HG02642 (cell line): ENCODE measurements at regions not wholly inside any gene's neighbourhood (a gene's known extent, or its start where the extent isn't known, plus 50 kb on each side); places are given as distances from the start of the nearest gene placed in this dataset.
A peak's percentile ranks its signal among the peaks of the same experiment; 100 is the strongest.

Experiments used
- ATAC-seq: cut with Tn5 transposase; IDR thresholded peaks from one replicate; pipeline ENCODE4 v1.9.1; 2021; ENCODE audit warnings: mild to moderate bottlenecking; ENCODE audit not compliant: unreplicated experiment, poor library complexity

DNA sequence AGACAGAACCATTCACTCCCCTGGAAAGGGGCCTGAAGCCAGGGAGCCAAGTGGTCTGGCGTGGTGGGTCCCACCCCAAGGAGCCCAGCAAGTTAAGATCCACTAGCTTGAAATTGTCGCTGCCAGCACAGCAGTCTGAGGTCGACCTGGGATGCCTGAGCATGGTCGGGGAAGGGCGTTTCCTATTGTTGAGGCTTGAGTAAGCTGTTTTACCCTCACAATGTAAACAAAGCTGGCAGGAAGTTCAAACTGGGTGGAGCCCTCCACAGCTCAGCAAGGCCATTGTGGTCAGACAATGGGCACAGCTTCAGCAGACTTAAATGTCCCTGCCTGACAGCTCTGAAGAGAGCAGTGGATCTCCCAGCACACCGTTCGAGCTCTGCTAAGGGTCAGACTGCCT, 195.6 kb upstream of the DACH1 start:
- ATAC-seq, result no peak

- no peak for ATAC-seq
Observed at GRCh38 chr13:72061613-72062012, 194.6 kb upstream of the DACH1 start.

- no peak for ATAC-seq
Observed at GRCh38 chr13:72050251-72050650, 183.2 kb upstream of the DACH1 start.

GRCh38 chr13:72043366-72043765, 176.4 kb upstream of the DACH1 start:
- no peak for ATAC-seq

DNA sequence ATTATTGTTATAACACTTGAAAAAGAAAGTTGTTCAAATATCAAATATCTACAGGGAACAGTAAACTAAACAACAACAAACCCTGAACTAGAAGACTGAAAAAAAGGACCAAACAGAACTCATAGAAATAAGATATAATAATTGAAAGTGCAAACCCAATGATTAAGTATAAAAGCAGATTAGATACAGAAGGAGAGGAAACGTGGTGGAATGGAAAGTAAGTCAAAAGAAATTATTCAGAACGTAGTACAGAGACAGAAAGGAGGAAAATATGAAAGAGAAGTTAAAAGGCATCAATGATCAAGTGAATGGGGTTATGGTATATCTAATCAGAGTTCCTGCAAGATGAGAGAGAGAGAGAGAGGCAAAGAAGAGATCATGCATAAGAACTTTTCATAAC, 174.2 kb upstream of the DACH1 start:
- ATAC-seq, result no peak

DNA sequence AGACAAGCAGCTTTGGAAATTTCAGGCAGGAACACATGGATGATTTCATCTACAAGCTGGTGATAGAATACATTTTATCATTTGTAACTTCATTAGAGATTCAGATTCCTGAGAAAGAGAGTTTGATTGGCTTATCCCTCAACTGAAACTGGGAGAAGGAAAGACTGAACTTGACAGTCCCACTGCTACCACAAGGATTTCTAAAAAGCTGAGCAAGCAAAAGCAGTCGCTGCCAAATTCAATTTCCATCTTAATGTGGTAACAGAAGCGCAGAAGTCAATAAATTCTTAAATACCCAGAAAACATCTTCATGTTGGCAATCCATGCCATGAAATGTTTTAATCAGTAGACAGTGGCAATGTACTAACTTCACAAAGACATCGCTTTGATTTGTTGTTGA, 172.1 kb upstream of the DACH1 start:
- ATAC-seq, result no peak

DNA sequence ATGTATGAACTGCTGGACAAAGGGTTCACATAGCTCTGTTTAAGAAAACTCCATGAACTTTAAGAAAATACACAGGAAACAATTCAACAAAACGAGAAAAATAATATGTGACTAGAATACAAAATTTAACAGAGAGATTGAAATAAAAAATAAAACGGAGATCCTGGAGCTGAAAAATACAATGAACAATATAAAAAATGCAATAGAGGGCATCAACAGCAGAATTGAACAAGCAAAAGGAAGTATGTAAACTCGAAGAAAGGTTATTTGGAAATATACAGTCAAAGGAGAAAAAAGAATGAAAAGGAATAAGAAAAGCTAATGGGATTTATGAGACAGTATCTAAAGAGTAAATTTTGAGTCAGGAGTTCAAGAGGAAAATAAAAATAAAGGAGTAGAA, 163.0 kb upstream of the DACH1 start:
- no peak for ATAC-seq

GRCh38 chr13:72025836-72026235, 158.8 kb upstream of the DACH1 start:
- ATAC-seq, result no peak

DNA sequence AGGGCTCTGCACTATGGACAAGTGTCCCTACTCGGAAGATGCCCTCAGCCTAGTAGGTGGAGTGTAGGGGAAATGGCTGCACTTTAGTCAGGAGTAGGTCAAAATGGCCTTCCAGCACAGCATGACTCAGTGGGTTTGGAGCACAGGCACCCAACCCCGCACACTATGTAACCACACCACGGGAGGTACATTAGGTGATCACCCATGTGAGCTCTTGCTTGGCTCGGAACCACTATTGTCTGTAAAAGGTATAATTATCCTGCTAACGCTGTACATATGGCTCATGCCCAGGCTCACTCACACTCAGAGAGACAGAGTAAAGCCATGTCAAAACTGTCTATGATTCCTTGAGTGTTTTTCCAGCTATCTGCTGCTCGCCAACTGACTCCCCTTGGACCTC, 156.9 kb upstream of the DACH1 start:
- ATAC-seq, result no peak

GRCh38 chr13:72005455-72005854, 138.5 kb upstream of the DACH1 start:
- no peak for ATAC-seq

GRCh38 chr13:72004784-72005374, 137.9 kb upstream of the DACH1 start:
- no peak for ATAC-seq

DNA sequence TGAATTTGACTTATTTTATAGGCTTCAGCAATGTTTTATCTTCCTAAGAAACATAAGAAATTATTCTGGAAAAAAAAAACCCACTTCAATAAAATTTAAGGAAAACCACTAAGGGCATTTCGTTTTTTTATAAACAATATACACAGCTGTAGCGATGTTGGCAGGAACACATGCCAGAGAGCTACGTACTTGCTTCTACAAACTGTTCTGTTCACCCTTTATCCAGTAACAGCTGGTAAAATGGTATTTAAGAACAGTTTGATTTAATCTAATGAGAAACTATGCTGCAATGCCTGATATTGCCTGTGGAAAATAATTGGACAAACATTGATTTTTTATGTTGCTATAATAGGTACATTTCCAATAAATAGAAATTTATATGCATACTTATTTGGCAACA, 137.2 kb upstream of the DACH1 start:
- no peak for ATAC-seq

DNA sequence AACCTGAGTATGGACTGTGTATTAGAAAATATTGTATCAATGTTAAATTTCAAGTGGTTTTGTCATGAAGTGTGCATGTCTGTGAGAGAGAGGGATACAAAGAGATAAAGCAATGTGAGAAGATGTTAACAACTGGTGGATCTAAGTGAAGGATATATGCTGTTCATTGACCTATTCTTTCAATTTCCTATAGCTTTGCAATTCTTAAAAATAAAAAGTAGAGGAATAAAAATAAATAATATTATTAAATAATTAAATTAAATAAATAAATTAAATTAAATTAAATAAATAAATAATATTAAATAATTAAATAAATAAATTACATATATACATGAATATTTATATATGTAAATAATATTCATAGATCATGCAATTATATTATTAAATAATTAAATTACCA, 131.2 kb upstream of the DACH1 start:
- no peak for ATAC-seq

- ATAC-seq, result peak; percentile 58
Observed at GRCh38 chr13:71979616-71980015, 112.6 kb upstream of the DACH1 start.

DNA sequence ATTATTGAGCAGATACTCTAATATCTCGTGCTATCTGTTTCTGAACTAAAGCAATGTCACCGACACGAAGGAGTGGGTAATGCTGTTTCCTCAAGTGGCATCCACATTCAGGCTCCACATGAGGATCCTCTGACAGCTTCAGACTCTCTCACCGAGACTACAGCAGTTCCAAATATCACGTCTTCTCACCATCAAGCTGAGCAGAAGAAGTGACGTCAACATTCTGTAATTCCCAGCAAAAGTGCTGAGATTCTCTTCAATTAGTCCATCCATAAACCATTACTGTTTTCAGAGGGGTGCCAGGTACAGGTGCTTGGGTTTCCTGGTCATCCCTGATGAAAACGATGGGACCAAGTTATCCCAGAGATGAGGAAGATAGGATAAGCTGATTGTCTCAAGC, 110.0 kb upstream of the DACH1 start:
- ATAC-seq, result no peak

DNA sequence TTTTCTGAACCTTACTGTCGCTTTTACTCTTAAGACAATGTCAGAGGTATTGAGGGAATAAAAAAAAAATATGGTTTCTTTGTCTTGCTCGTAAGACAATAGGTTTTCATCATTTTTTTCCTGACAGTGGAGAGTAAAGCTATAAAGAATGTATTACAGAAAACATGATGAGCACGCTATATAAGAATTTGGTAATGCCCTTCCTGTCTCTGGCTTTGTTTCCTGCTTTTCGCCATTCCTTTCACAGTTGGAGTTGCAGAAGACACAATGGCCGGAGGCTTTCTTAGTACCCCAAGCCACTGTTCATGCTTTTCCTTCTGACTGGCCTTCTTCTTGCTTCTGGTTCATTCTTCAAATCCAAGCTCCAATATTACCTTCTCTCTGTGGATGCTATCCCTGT, 101.0 kb upstream of the DACH1 start:
- ATAC-seq, result no peak

DNA sequence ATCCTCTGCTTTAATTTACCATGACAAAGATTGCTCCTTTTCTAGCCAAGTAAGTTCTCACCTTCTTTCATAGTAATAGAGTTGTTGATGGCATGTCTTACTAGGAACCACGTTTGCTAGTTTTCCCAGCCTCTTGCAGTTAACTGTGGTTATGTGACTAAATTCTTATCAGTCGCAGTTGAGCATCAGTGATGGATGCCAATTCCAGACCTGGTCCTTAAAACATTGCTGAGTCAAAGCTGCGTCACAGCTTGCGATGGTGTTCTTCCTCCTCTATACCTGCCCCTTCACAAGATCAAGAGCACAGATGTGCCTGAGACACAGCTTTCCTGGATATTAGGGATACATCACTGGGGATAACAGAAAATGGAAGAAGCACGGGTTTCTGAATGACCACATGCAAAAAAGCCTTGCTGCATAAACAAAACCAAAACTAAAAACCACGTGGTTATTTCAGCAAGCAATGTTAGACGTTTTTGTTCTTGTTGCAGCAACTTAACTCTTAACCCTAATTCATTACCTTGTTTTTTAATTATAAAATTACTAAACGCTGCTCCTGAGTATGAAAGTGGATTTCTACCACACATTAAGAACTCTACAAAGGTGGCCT, 97.6 kb upstream of the DACH1 start:
- ATAC-seq, result no peak

DNA sequence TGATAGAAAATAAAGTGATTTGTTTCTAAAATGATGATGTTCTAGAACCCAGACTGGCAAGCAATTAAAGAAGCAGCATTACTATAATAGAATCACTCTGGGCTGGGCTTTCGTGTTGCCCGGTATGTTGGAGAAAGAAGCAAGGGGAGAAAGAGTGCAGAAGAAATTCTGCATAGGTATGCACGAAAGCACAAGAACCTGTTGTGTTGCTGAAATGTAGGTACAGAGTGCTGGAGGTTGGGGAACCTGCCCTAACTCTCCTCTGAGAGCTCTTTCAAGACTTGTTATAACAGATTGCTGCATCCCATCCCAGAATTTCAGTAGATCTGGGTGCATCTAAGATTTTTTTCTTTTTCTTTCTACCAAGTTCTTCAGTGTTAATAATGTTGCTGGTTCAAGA, 95.7 kb upstream of the DACH1 start:
- no peak for ATAC-seq

DNA sequence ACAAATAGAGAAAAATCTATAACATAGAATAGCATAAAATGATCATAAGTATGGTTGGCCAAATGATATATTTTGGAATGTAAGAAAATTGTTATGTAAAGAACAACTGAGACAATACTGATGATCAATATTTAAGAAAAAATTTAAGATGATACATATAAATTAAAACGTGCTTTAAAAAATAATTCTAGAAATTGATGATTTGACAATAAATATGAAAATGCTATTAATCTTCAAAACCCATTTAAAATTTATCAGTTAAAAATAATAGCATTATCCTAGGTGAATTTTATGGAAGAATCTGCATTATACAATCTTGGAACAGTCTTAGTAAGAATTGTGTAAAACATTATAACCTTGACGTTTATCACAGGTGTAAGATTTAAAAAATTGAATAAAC, 95.1 kb upstream of the DACH1 start:
- ATAC-seq, result no peak

DNA sequence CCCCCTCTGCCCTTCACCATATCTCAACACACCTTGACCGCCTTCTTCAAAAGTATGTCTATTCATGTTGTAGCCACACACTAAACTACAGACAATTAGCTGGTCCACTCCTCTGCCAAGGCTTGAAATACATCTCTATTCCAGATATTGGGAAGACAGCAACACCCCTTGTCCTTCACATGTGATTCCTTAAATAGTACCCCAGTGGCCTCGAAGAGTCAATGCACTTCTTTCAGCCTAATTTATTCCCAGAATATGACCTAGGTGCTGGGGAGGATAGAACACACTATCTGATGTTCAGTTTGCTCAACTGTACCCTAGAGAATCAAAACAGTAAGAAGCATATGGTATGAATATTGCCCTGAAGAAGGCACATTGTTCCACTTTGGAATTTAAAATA, 82.4 kb upstream of the DACH1 start:
- ATAC-seq, result no peak

- ATAC-seq, result no peak
Observed at GRCh38 chr13:71939186-71939585, 72.2 kb upstream of the DACH1 start.

- ATAC-seq, result no peak
Observed at GRCh38 chr13:71935166-71935840, 68.3 kb upstream of the DACH1 start.
